K562 (cell line): ENCODE measurements at regions not wholly inside any gene's neighbourhood (a gene's known extent, or its start where the extent isn't known, plus 50 kb on each side); places are given as distances from the start of the nearest gene placed in this dataset.

Source experiments
- ATAC-seq: fragments of 200-7000 bp; cut with Tn5 transposase; 3 replicates; pipeline ENCODE4 v1.9.1; 2020; ENCODE audit warnings: moderate library complexity
- BruUV-seq: library from RNA; stranded (reverse); fragments of 400-500 nt; replicated peaks from 2 replicates; lab custom pipeline; 2021; lab: Mats Ljungman, UMichigan
- CTCF ChIA-PET: fragments of 300-600 bp; formaldehyde crosslinking; extraction: SDS; loops from one replicate; lab custom pipeline; 2021; ENCODE audit warnings: low intra/inter-chr PET ratio; lab: Yijun Ruan, JAX
- POLR2A ChIA-PET: fragments of 300-600, 350-650 bp; sonication (Branson Sonifier 250); formaldehyde crosslinking; extraction: SDS; loops from one replicate; lab custom pipeline; 2021; ENCODE audit warnings: antibody characterized with exemption, inconsistent platforms; lab: Yijun Ruan, JAX
- DNase-seq, 4 experiments: peaks; one replicate each; pipeline versions ENCODE4 v3.0.0 to v3.0.0-alpha.2; 2011 to 2018; ENCODE audit warnings: low spot score in 3 of 4, mixed read lengths in 3 of 4; ENCODE audit errors: extremely low read depth in 1 of 4
- FAIRE-seq: peaks from 2 replicates; lab custom pipeline; 2011; peaks lifted over from hg19 to GRCh38; lab: Jason Lieb, UNC
- H2AFZ ChIP-seq: 2 replicates; pipeline ENCODE4 v1.6.0; 2011; ENCODE audit warnings: low read depth, low read length, control low read depth, inconsistent platforms
- H3K27ac ChIP-seq: fragments of 200-600 bp; 3 replicates; pipeline ENCODE4 v1.8.0; 2011; ENCODE audit warnings: low read depth, mild to moderate bottlenecking, control low read depth, inconsistent platforms, low read length, moderate library complexity, mixed read lengths; ENCODE audit errors: extremely low read depth
- H3K27me3 ChIP-seq, 2 experiments: fragments of 300-600 bp in 1 of 2; 2 replicates in 1 of 2; 3 replicates in 1 of 2; pipeline versions ENCODE4 v1.6.0 to v1.8.0; 2011; ENCODE audit warnings: inconsistent platforms in 2 of 2, low read length in 2 of 2, mild to moderate bottlenecking in 1 of 2, mixed read lengths in 1 of 2, moderate library complexity in 1 of 2; ENCODE audit not compliant: control insufficient read depth in 2 of 2, insufficient read depth in 2 of 2
- H3K36me3 ChIP-seq: fragments of 300-600 bp; 3 replicates; pipeline ENCODE4 v1.8.0; 2011; ENCODE audit warnings: mild to moderate bottlenecking, low read length, inconsistent platforms; ENCODE audit not compliant: control insufficient read depth, insufficient read depth
- H3K4me1 ChIP-seq, 2 experiments: fragments of 200-600 bp in 1 of 2; replicated peaks in 1 of 2; 2 replicates in 1 of 2; 3 replicates in 1 of 2; pipeline versions ENCODE4 v1.5.1 to v1.8.0; 2011; ENCODE audit warnings: inconsistent platforms in 2 of 2, low read length in 2 of 2, mild to moderate bottlenecking in 1 of 2, mixed read lengths in 1 of 2, moderate library complexity in 1 of 2; ENCODE audit not compliant: control insufficient read depth in 2 of 2, insufficient read depth in 2 of 2
- H3K4me2 ChIP-seq: 2 replicates; pipeline ENCODE4 v1.6.1; 2011; ENCODE audit warnings: low read length, control low read depth, inconsistent platforms, mixed read lengths; ENCODE audit not compliant: insufficient read depth
- H3K4me3 ChIP-seq: fragments of 200-600 bp; sonication (generic), shearing (Covaris generic); 2 replicates; pipeline ENCODE4 v1.5.1; 2016; ENCODE audit warnings: control low read depth, inconsistent platforms
- H3K79me2 ChIP-seq: fragments of 200-600 bp; 3 replicates; pipeline ENCODE4 v1.8.0; 2011; ENCODE audit warnings: low read length, inconsistent platforms; ENCODE audit not compliant: control insufficient read depth, insufficient read depth
- H3K9ac ChIP-seq, 2 experiments: 2 replicates each; pipeline versions ENCODE4 v1.6.0 to v1.6.1; 2011; ENCODE audit warnings: low read depth in 2 of 2, low read length in 2 of 2, control low read depth in 1 of 2, inconsistent platforms in 1 of 2, mild to moderate bottlenecking in 1 of 2, mixed read lengths in 1 of 2; ENCODE audit not compliant: insufficient read depth in 1 of 2
- H3K9me1 ChIP-seq: one replicate; pipeline ENCODE4 v1.6.0; 2011; ENCODE audit warnings: inconsistent platforms, mild to moderate bottlenecking, low read length, moderate library complexity; ENCODE audit not compliant: control insufficient read depth, insufficient read depth
- H3K9me3 ChIP-seq: replicated peaks from 2 replicates; pipeline ENCODE4 v1.5.1; 2011; ENCODE audit warnings: low read depth, low read length, inconsistent platforms; ENCODE audit not compliant: control insufficient read depth, insufficient read depth
- H4K20me1 ChIP-seq: replicated peaks from 2 replicates; pipeline ENCODE4 v1.6.1; 2011; ENCODE audit warnings: low read length, inconsistent platforms, mixed read lengths; ENCODE audit not compliant: control insufficient read depth, insufficient read depth
- AFF1 ChIP-seq, 2 experiments: fragments of 450-650 bp; IDR thresholded peaks; 2 replicates each; pipeline ENCODE4 v1.6.1; 2018; ENCODE audit warnings: mild to moderate bottlenecking in 2 of 2, low read depth in 1 of 2; ENCODE audit not compliant: partially characterized antibody in 2 of 2
- ARID3A ChIP-seq: IDR thresholded peaks from 2 replicates; pipeline ENCODE4 v1.6.1; 2012; ENCODE audit warnings: low read depth, low read length, improper control_type of control experiment, borderline replicate concordance
- ATF3 ChIP-seq, 2 experiments: fragments of 450-650 bp in 1 of 2; sonication (generic) in 1 of 2; formaldehyde crosslinking in 1 of 2; IDR thresholded peaks in 1 of 2; conservative IDR thresholded peaks in 1 of 2; 2 replicates each; pipeline versions ENCODE4 v1.6.1 to v1.8.1; 2016 to 2023; ENCODE audit warnings: mild to moderate bottlenecking in 2 of 2, moderate library complexity in 2 of 2, inconsistent platforms in 1 of 2, missing genetic modification reagents in 1 of 2
- FOXO4 ChIP-seq: fragments of 450-650 bp; formaldehyde crosslinking; IDR thresholded peaks from 2 replicates; pipeline ENCODE4 v1.4.0; 2020; ENCODE audit warnings: mild to moderate bottlenecking, moderate library complexity
- GATA2 ChIP-seq: sonication (generic); formaldehyde crosslinking; IDR thresholded peaks from 2 replicates; pipeline ENCODE4 v1.4.0; 2020; ENCODE audit warnings: mild to moderate bottlenecking, missing genetic modification reagents
- HCFC1 ChIP-seq: IDR thresholded peaks from 2 replicates; pipeline ENCODE4 v1.6.1; 2012; ENCODE audit warnings: low read depth, low read length, improper control_type of control experiment
- MAFG ChIP-seq: fragments of 450-650 bp; conservative IDR thresholded peaks from 2 replicates; pipeline ENCODE4 v1.6.1; 2016; ENCODE audit warnings: missing genetic modification characterization, missing compliant biosample characterization
- SREBF2 ChIP-seq: sonication (generic); formaldehyde crosslinking; IDR thresholded peaks from 2 replicates; pipeline ENCODE4 v1.4.0; 2020; ENCODE audit warnings: mild to moderate bottlenecking, missing genetic modification reagents
- THAP7 ChIP-seq: fragments of 250-450 bp; sonication (Bioruptor Pico); IDR thresholded peaks from 2 replicates; pipeline ENCODE4 v1.5.0; 2021
- ZFP91 ChIP-seq: sonication (generic); formaldehyde crosslinking; IDR thresholded peaks from 2 replicates; pipeline ENCODE4 v1.8.0; 2022; ENCODE audit warnings: mild to moderate bottlenecking, missing genetic modification reagents
- ZNF583 ChIP-seq: fragments of 250-450 bp; sonication (Bioruptor Pico); IDR thresholded peaks from 2 replicates; pipeline ENCODE4 v1.4.0; 2020
- WGBS: fragments of 100-300 bp; shearing (Covaris generic); methylation state at CpG from one replicate; pipeline ENCODE4 v1.1.6; 2016; ENCODE audit warnings: low coverage, mixed read lengths; ENCODE audit not compliant: insufficient coverage; ENCODE audit errors: missing lambda C conversion rate; 5-methylcytosine and 5-hydroxymethylcytosine counted together
- in situ Hi-C: fragments of 300-500 bp; cut with MboI; formaldehyde crosslinking; loops from 4 replicates; pipeline ENCODE4 v1.15.0; 2018; ENCODE audit warnings: inconsistent platforms, mixed read lengths
- intact Hi-C: fragments of 100-400 bp; cut with micrococcal nuclease; formaldehyde crosslinking; loops from 2 replicates; pipeline ENCODE4 v1.14.2; 2022

- Histone ChIP-seq H3K27me3 (no peaks in the 10 kb centered on the region), H3K9me3 (no peaks in the 10 kb centered on the region), H3K79me2 (no peaks in the 10 kb centered on the region), H4K20me1 (no peaks in the 10 kb centered on the region), H3K27ac (no peak overlapping the region), H3K4me2 (no peak overlapping the region), H3K4me3 (no peak overlapping the region), H2AFZ (no peak overlapping the region), H3K4me1 (no peaks in the 10 kb centered on the region), H3K9me1 (no peaks in the 10 kb centered on the region), H3K9ac (no peak overlapping the region), H3K36me3 (no peaks in the 10 kb centered on the region)
- no peak for FAIRE-seq
- in situ Hi-C loops (no loop called here), intact Hi-C loops (no loop called here)
- ATAC-seq = no peak
- POLR2A ChIA-PET = no interaction called here
- CTCF ChIA-PET = no interaction called here
- BruUV-seq = no TSS peak
- WGBS = 3% methylated on average over 3 of the region's 3 CpGs
- no peak for DNase-seq
- no peak for TF ChIP-seq FOXO4 (CRISPR knock-in tag)
- TF ChIP-seq HCFC1 = no peak
- TF ChIP-seq ZNF583 (CRISPR knock-in tag) = no peak
- TF ChIP-seq THAP7 (CRISPR knock-in tag) = no peak
- no peak for TF ChIP-seq ARID3A
- no peak for TF ChIP-seq GATA2 (CRISPR knock-in tag)
- no peak for TF ChIP-seq MAFG
- TF ChIP-seq ZFP91 (CRISPR knock-in tag) = no peak
- TF ChIP-seq AFF1 (IDR thresholded peaks at IDR 0.05; ENCODE audit: low read depth in 1 of 2, partially characterized antibody in 2 of 2) = no peak
- TF ChIP-seq ATF3 (IDR thresholded peaks at IDR 0.05) = no peak
- no peak for TF ChIP-seq ATF3 (CRISPR knock-in tag; conservative IDR thresholded peaks at IDR 0.05)
- TF ChIP-seq SREBF2 (CRISPR knock-in tag) = no peak
Observed at GRCh38 chr3:168872826-168873225, 777.1 kb upstream of the GOLIM4 start.
